Mesenchymal stem cell (in vitro differentiated cells and primary cell): ENCODE measurements at regions not wholly inside any gene's neighbourhood (a gene's known extent, or its start where the extent isn't known, plus 50 kb on each side); places are given as distances from the start of the nearest gene placed in this dataset.

Source experiments
- DNase-seq: peaks from one replicate; pipeline ENCODE4 v3.0.0-alpha.2; 2013
- H2AFZ ChIP-seq: one replicate; pipeline ENCODE4 v1.6.1; 2013; ENCODE audit warnings: low read depth, mild to moderate bottlenecking, control low read depth, inconsistent platforms, low read length, moderate library complexity
- H2AK5ac ChIP-seq: 2 replicates; pipeline ENCODE4 v1.6.1; 2013; ENCODE audit warnings: low read length, moderate library complexity, mild to moderate bottlenecking, inconsistent platforms; ENCODE audit not compliant: severe bottlenecking
- H2BK120ac ChIP-seq: one replicate; pipeline ENCODE4 v1.6.1; 2013; ENCODE audit warnings: low read depth, mild to moderate bottlenecking, inconsistent platforms, low read length, moderate library complexity
- H2BK12ac ChIP-seq, 2 experiments: one replicate each; pipeline ENCODE4 v1.6.1; 2013; ENCODE audit warnings: inconsistent platforms in 2 of 2, low read length in 2 of 2, mild to moderate bottlenecking in 2 of 2, moderate library complexity in 2 of 2, control low read depth in 1 of 2
- H2BK15ac ChIP-seq: one replicate; pipeline ENCODE4 v1.6.1; 2013; ENCODE audit warnings: mild to moderate bottlenecking, low read depth, inconsistent platforms; ENCODE audit not compliant: poor library complexity, severe bottlenecking
- H2BK5ac ChIP-seq: 2 replicates; pipeline ENCODE4 v1.6.1; 2013; ENCODE audit warnings: low read depth, mild to moderate bottlenecking, low read length, control low read depth, inconsistent platforms; ENCODE audit not compliant: poor library complexity, severe bottlenecking
- H3K14ac ChIP-seq, 2 experiments: one replicate each; pipeline ENCODE4 v1.6.1; 2013; ENCODE audit warnings: inconsistent platforms in 2 of 2, low read length in 2 of 2, control low read depth in 1 of 2, mild to moderate bottlenecking in 1 of 2, moderate library complexity in 1 of 2
- H3K18ac ChIP-seq, 2 experiments: one replicate each; pipeline ENCODE4 v1.6.1; 2013; ENCODE audit warnings: inconsistent platforms in 2 of 2, low read length in 2 of 2, control low read depth in 1 of 2, low read depth in 1 of 2, mild to moderate bottlenecking in 1 of 2
- H3K23ac ChIP-seq, 2 experiments: one replicate each; pipeline ENCODE4 v1.6.1; 2013; ENCODE audit warnings: inconsistent platforms in 2 of 2, low read length in 2 of 2, mild to moderate bottlenecking in 2 of 2, moderate library complexity in 2 of 2, control low read depth in 1 of 2
- H3K27ac ChIP-seq: 2 replicates; pipeline ENCODE4 v1.5.1; 2013; ENCODE audit warnings: mild to moderate bottlenecking, moderate library complexity, low read length, control low read depth, inconsistent platforms; ENCODE audit not compliant: poor library complexity, severe bottlenecking
- H3K27me3 ChIP-seq, 2 experiments: 2 replicates each; pipeline versions ENCODE4 v1.6.1 to v1.7.0; 2013; ENCODE audit warnings: low read length in 2 of 2, mild to moderate bottlenecking in 2 of 2, moderate library complexity in 2 of 2, control low read depth in 1 of 2, inconsistent platforms in 1 of 2; ENCODE audit not compliant: control insufficient read depth in 1 of 2, insufficient read depth in 1 of 2
- H3K36me3 ChIP-seq, 2 experiments: 2 replicates each; pipeline versions ENCODE4 v1.6.1 to v1.7.0; 2013; ENCODE audit warnings: low read length in 2 of 2, control low read depth in 1 of 2, inconsistent platforms in 1 of 2, low read depth in 1 of 2, mild to moderate bottlenecking in 1 of 2; ENCODE audit not compliant: insufficient read depth in 2 of 2, control insufficient read depth in 1 of 2
- H3K4ac ChIP-seq, 2 experiments: one replicate each; pipeline ENCODE4 v1.6.1; 2013; ENCODE audit warnings: inconsistent platforms in 2 of 2, low read length in 2 of 2, mild to moderate bottlenecking in 2 of 2, moderate library complexity in 2 of 2, control low read depth in 1 of 2, low read depth in 1 of 2
- H3K4me1 ChIP-seq: 2 replicates; pipeline ENCODE4 v1.6.1; 2013; ENCODE audit warnings: low read depth, low read length, control low read depth; ENCODE audit not compliant: control insufficient read depth, insufficient read depth
- H3K4me2 ChIP-seq: 2 replicates; pipeline ENCODE4 v1.6.1; 2013; ENCODE audit warnings: low read length, mild to moderate bottlenecking, inconsistent platforms; ENCODE audit not compliant: poor library complexity, severe bottlenecking
- H3K4me3 ChIP-seq, 2 experiments: 2 replicates each; pipeline versions ENCODE4 v1.5.1 to v1.7.0; 2013; ENCODE audit warnings: low read length in 2 of 2, mild to moderate bottlenecking in 2 of 2, control low read depth in 1 of 2, low read depth in 1 of 2; ENCODE audit not compliant: insufficient read depth in 1 of 2
- H3K79me1 ChIP-seq: replicated peaks from 2 replicates; pipeline ENCODE4 v1.6.1; 2013; ENCODE audit warnings: mild to moderate bottlenecking, control low read depth, low read length, inconsistent platforms; ENCODE audit not compliant: poor library complexity, severe bottlenecking
- H3K9ac ChIP-seq: 2 replicates; pipeline ENCODE4 v1.7.0; 2013; ENCODE audit warnings: mild to moderate bottlenecking, low read length, moderate library complexity
- H3K9me3 ChIP-seq: 2 replicates; pipeline ENCODE4 v1.7.0; 2013; ENCODE audit warnings: mild to moderate bottlenecking, low read length; ENCODE audit not compliant: control insufficient read depth
- H4K8ac ChIP-seq: one replicate; pipeline ENCODE4 v1.6.1; 2013; ENCODE audit warnings: inconsistent platforms, mild to moderate bottlenecking, low read length, moderate library complexity
- H4K91ac ChIP-seq: one replicate; pipeline ENCODE4 v1.6.1; 2013; ENCODE audit warnings: mild to moderate bottlenecking, low read length, inconsistent platforms
- WGBS: methylation state at CpG from one replicate; pipeline ENCODE4 v1.1.7; 2013; ENCODE audit warnings: mixed read lengths; 5-methylcytosine and 5-hydroxymethylcytosine counted together

DNA sequence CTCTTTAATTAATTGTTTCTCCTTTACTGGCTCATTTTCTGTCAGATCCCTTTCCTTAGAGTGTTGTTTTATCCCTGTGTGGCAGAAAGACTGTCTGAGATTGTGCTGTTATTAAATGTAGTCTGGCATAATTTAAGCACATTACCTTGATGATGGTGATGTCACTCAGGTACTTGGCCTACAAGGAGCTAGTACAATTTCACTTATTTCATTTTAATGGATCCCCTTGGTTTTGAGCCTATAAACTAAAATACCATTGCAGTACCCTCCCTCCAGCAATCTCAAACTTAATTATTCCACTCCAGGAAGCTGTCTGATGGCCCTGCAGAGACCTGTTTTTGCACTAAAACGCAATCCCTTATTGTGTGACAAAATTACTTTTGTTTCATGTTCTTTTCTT is 968.6 kb downstream of the ADGRL3 start:
- Histone ChIP-seq H3K18ac (no peak overlapping the region), H2AFZ (no peak overlapping the region), H3K4me2 (no peak overlapping the region), H3K9me3 (no peaks in the 10 kb centered on the region), H3K79me1 (no peaks in the 10 kb centered on the region), H2AK5ac (no peak overlapping the region), H3K4ac (no peak overlapping the region), H2BK12ac (no peak overlapping the region), H3K23ac (no peak overlapping the region), H3K14ac (no peak overlapping the region), H3K36me3 (no peaks in the 10 kb centered on the region), H3K27me3 (no peaks in the 10 kb centered on the region), H2BK15ac (no peak overlapping the region), H3K4me1 (no peaks in the 10 kb centered on the region), H3K9ac (no peak overlapping the region), H4K91ac (no peak overlapping the region), H2BK5ac (no peak overlapping the region), H3K27ac (no peak overlapping the region), H3K4me3 (no peak overlapping the region), H2BK120ac (no peak overlapping the region), H4K8ac (no peak overlapping the region)
- DNase-seq = no peak
- WGBS = no CpG with 5 or more reads among the region's 1 CpG

DNA sequence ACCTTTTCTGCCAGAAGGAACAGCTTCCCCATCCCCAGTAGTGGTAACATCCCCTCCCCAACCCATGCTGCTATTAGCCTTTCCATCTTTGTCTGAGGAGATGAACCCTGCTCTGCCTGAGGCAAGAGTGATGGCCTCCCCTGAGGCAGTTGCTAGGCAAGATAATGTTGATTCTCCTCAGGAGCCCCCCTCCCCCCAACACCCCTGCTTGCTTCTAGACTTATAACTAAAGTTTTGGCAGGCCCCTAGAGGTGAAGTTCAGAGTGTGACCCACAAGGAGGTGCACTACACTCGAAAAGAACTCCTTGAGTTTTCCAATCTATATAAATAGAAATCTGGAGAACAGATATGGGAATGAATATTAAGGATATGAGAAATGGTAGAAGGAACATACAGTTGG is 962.5 kb downstream of the ADGRL3 start:
- Histone ChIP-seq H3K23ac (no peak overlapping the region), H2BK5ac (no peak overlapping the region), H3K18ac (no peak overlapping the region), H3K9me3 (no peaks in the 10 kb centered on the region), H3K9ac (no peak overlapping the region), H4K91ac (no peak overlapping the region), H2BK15ac (no peak overlapping the region), H4K8ac (no peak overlapping the region), H3K4me3 (no peak overlapping the region), H3K27me3 (no peaks in the 10 kb centered on the region), H3K4me1 (no peaks in the 10 kb centered on the region), H3K79me1 (no peaks in the 10 kb centered on the region), H3K4ac (no peak overlapping the region), H2AK5ac (no peak overlapping the region), H3K27ac (no peak overlapping the region), H2BK120ac (no peak overlapping the region), H2AFZ (no peak overlapping the region), H3K36me3 (no peaks in the 10 kb centered on the region), H2BK12ac (no peak overlapping the region), H3K14ac (no peak overlapping the region), H3K4me2 (no peak overlapping the region)
- DNase-seq = no peak
- 43% methylated on average over 1 of the region's 1 CpG for WGBS

DNA sequence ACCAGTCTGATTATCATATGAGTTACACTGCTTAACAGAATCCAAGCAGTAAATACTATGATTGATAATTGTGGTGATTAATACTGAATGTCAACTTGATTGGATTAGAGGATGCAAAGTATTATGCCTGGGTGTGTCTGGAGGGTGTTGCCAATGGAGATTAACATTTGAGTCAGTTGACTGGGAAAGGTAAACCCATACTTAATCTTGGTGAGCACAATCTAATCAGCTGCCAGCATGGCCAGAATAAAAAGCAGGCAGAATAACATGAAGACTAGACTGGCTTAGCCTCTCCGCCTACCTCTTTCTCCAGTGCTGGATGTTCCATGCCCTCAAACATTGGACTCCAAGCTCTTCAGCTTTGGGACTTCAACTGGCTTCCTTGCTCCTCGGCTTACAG is 961.3 kb downstream of the ADGRL3 start:
- Histone ChIP-seq H4K8ac (no peak overlapping the region), H3K4me1 (no peaks in the 10 kb centered on the region), H3K79me1 (no peaks in the 10 kb centered on the region), H4K91ac (no peak overlapping the region), H3K23ac (no peak overlapping the region), H3K9me3 (no peaks in the 10 kb centered on the region), H3K4me3 (no peak overlapping the region), H2BK5ac (no peak overlapping the region), H3K14ac (no peak overlapping the region), H3K27me3 (no peaks in the 10 kb centered on the region), H2BK12ac (no peak overlapping the region), H3K36me3 (no peaks in the 10 kb centered on the region), H2AFZ (no peak overlapping the region), H2BK15ac (no peak overlapping the region), H3K27ac (no peak overlapping the region), H2AK5ac (no peak overlapping the region), H3K4me2 (no peak overlapping the region), H3K4ac (no peak overlapping the region), H3K18ac (no peak overlapping the region), H3K9ac (no peak overlapping the region), H2BK120ac (no peak overlapping the region)
- WGBS = 83% methylated on average over 2 of the region's 2 CpGs
- no peak for DNase-seq

DNA sequence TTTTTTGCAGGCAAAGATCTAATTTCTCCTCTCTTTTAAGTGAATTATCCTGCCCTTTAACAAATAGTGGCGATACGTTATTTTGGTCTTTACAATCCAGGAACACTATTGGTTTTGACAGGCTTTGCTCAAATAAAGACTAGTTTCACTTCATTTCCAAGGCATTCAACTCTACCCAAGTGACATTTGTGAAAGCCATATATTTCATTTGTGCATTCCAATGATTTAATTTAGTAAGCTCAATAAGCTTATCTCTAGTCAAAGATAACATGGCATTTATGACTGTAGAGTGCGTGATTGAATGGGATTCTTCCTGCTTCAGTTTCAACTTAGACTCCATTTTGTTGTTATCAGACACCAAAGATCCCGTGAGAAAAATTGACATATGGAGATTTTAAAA is 959.8 kb downstream of the ADGRL3 start:
- no peaks in the 10 kb centered on the region for H3K27me3 ChIP-seq
- H2AFZ ChIP-seq = no peak overlapping the region
- H2BK120ac ChIP-seq = no peak overlapping the region
- 85% methylated on average over 4 of the region's 4 CpGs for WGBS
- no peak overlapping the region for H2AK5ac ChIP-seq
- H3K36me3 ChIP-seq = no peaks in the 10 kb centered on the region
- H3K23ac ChIP-seq = no peak overlapping the region
- H3K9me3 ChIP-seq = no peaks in the 10 kb centered on the region
- H4K91ac ChIP-seq = no peak overlapping the region
- no peak overlapping the region for H3K4me3 ChIP-seq
- H3K79me1 ChIP-seq = no peaks in the 10 kb centered on the region
- H2BK5ac ChIP-seq = no peak overlapping the region
- no peak for DNase-seq
- H3K27ac ChIP-seq = no peak overlapping the region
- H3K4me1 ChIP-seq = no peaks in the 10 kb centered on the region
- no peak overlapping the region for H3K9ac ChIP-seq
- no peak overlapping the region for H3K18ac ChIP-seq
- no peak overlapping the region for H2BK15ac ChIP-seq
- no peak overlapping the region for H3K4me2 ChIP-seq
- H2BK12ac ChIP-seq = no peak overlapping the region
- no peak overlapping the region for H4K8ac ChIP-seq
- no peak overlapping the region for H3K14ac ChIP-seq
- H3K4ac ChIP-seq = no peak overlapping the region
